Activated naive CD4-positive, alpha-beta T cell treated with Interleukin-2 at 50 U/mL for 16 hours (primary cell): ENCODE measurements at regions not wholly inside any gene's neighbourhood (a gene's known extent, or its start where the extent isn't known, plus 50 kb on each side); places are given as distances from the start of the nearest gene placed in this dataset.

ENCODE experiments used
- DNase-seq: peaks from one replicate; pipeline ENCODE4 v3.0.0-alpha.2; 2020

DNA sequence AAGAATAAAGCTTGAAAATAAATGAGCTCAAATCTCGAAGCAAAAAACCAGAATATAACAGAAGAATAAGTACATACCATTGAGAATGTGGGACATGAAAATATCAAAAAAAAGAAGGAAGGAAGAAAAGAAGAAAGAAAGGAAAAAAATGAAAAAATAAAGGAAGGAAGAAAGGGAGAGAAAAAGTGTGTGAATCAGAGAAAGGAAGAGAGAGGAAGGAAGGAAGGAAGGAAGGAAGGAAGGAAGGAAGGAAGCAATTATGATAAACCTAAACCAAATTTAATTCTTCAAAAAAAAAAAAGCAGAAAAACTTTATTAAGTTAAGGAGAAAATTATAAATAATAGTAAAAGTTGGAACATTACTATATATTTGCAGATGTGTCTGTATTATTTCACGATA, 949.8 kb downstream of the NLGN4X start:
- DNase-seq = no peak

DNA sequence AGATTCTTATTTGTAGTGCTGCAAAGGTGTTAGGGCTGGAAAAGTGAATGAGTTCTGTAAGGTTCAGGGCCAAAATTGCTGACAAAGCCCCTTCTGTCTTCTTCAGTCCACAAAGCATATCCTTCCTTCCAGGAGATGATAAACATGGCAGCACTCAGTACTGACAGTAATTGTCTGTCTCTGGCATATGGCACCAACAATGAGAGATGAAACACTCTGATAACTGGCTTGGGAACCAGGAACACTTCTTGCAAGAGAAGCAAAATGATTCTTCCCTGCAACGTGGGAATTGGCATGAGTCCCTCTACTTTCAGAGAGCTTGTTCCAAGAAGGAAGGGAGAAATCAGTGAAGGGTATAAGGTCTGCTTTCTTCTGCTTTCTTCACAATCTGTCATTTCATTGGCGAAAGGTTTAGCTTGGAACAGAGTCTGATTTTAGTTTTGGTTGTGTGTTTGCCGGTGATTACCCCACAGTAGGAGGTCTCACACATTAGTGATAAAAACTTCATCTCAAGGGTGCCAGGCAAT, 963.3 kb downstream of the NLGN4X start:
- no peak for DNase-seq

DNA sequence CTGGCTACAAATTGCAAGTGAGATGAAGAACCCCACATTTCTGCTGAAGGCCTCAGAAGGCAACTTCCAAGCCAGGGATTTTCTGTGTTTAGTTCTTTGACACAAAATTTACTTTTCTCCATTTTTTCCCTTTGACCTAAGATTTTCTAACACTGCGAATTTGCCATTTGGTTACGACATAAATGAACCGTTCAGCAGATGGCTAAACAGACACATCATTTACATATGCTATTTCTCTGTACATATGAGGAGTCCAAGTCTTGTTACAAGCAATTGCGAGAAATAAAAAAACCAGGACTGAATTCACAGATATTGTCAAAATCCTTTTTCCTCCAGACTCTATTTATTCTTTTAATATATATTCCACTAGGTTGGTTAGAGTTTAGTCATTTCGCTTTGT, 978.6 kb downstream of the NLGN4X start:
- DNase-seq = no peak

DNA sequence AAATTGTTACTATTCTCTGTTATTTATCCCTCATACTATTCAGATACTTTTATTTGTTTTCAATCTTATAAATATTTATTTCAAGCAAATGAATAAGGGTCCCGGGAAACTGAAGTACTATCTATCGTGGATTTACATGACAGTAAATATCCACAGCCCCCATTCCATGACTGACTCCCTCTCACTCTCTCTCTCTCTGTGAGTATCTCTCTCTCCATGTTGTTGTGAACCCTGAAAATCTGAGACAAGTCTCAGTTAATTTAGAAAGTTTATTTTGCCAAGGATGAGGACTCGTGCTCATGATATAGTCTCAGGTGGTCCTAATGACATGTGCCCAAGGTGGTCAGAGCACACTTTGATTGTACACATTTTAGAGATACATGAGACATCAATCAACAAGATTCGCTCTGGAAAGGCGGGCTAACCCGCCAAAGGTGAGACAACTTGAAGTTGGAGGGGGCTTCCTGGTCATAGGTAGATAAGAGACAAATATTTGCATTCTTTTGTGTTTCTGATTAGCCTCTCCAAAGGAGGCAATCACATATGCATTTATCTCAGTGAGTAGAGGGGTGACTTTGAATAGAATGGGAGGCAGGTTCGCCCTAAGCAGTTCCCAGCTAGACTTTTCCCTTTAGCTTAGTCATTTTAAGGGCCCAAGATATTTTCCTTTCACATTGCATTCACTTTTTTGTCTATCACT, 986.4 kb downstream of the NLGN4X start:
- DNase-seq = no peak

DNA sequence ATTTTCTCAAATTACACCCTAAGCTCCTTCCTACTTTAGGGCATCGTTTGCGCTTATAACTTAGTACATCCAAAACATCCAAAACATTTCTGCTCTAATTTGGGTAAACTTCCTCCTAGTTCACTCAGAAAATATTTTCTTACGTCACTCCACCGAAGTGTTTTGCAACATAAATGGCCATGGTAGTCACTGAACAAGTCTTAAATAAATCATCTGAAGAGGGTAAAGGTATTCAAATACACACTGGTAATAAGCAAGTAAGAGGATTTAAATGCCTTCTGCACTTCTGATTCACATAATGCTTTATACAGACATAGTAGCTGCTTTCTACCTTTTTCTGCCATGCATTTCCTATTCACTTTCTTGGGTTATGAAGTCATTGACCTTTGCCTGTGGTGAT, 991.9 kb downstream of the NLGN4X start:
- no peak for DNase-seq

DNA sequence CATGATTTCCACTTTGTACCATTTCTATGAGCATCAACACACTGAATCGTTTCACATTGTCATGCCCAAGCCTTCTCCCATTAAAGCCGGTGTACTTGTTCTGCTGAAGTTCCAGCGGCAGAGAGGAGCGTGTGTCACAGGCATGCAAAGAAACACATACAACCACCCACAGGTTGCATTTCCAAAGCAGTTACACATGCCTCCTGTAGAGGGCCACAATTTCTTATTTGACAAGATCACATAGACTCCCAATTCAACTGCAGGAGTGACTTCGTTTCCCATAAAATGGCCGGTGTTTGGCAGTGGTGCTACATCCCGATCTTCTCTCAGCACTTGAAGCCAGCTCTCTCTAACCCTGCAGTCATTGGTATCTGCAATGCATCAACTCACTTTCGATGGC, 992.6 kb downstream of the NLGN4X start:
- DNase-seq = no peak

DNA sequence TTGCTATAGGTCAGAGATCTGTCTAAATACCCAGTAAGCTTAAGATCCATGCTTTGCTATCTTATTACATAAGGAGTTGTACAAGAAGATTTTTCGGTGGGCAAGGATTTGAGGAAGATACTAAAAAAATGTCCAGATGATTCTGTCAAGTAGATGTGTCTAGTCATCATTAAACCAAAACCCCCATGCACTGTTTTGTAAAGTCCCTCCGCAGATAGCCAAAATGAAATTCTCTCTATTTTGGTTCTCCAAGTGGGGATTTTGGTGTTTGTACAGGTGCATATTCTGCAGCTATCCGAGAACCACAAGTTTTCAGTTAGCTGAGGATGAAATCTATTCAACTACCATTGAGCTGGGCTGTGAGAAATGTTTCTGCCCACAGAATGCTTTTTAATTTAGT, 994.8 kb downstream of the NLGN4X start:
- DNase-seq = no peak

DNA sequence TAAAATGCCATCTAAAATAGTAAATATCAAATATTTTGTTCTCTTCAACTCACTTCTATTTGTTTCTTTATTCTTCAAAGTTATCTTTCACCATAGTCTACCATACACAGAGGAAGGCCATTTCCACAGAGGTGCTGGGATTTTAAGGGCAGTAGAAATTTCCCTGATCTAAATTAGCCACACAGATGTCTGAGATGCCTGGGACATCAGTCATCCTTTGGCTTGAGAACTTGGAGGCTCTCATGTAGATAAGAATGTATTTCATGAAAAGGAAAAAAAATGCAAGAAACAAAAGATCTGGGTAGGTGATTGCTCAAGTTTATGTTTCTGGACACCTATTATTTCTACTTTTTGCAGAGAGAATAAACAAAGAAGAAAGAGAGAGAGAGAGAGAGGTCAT, 1008.2 kb downstream of the NLGN4X start:
- no peak for DNase-seq

DNA sequence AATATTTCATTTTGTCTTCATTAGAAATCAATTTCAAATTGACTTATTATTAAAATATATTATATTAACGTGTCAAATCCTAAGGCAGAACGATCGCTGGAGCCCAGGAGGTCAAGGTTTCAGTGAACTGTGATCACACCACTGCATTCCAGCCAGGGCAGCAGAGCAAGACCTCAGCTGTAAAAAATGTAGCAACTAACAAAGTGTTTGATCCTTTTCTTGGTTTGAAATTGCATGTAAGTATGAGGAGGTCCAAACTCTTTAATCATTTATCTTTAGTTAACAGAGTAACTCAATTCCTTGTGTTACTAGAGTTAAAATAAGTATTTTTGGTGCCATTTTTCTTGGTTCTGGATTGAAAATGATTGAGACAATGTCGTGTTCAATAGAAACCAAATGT, 1033.9 kb downstream of the NLGN4X start:
- no peak for DNase-seq

DNA sequence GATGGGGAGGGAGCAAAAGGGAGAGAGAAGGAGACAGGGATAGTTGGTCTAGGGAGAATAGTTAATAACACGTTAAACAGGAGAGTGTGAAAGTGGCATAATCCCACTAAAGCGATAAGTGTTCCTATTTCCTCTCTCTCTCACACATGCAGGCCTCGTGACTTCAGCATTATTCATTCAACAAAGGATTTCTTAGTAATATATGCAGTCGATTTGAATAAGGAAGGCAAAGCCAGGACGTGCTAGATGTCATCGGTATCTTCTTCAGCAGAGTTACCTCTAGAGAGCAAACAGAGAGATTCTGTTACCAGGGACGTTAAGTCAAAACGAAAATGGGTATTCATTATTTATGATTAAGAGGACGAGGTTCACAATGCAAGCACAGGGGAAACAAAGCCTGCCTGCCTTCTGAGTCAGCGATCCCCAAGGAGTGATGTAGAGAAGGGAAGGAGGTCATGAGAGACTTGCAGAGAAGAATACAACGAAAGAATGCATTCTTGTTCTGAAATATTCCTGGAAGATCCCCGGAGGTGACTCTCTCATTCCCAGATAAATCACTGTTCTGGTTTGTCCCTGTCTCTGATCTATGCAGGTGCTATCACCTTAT, 1048.4 kb downstream of the NLGN4X start:
- no peak for DNase-seq

DNA sequence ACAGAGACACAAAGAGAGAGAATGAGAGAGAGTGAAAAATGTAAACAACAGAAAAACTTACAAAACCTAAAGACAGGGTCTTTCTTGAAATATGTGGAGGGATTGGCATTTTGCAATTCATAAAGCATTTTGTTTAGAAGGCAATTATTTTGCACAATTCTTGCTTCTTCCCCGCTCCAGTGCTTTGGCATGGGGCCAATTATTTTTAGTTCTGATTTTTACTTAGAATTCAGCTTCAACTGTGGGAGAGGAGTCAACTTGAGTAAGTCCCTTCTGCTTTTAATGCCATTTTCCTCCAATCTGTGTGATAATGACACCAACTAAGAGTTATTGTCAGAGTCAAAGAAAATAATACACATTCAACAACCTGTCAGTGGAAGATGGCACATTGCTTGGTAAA, 1051.9 kb downstream of the NLGN4X start:
- no peak for DNase-seq

DNA sequence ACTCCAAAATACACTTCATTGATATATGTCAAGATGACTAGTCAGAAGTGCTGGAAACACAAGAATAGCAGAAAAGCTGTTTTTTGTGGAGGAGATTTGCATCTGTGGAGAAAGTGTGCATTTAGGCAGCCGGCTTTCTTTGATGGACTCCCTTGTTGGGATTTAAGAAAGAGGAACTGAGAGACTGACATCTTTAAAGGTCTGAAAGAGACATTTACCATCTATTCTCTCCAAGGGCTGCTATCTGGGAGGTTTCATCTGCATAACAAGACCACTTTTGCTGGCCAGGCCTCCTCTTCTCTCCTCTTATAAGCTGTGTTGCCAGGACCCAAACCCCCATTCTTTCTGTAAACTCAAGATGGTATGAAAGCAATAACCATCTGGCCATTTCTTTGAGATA, 1065.0 kb downstream of the NLGN4X start:
- DNase-seq = no peak

DNA sequence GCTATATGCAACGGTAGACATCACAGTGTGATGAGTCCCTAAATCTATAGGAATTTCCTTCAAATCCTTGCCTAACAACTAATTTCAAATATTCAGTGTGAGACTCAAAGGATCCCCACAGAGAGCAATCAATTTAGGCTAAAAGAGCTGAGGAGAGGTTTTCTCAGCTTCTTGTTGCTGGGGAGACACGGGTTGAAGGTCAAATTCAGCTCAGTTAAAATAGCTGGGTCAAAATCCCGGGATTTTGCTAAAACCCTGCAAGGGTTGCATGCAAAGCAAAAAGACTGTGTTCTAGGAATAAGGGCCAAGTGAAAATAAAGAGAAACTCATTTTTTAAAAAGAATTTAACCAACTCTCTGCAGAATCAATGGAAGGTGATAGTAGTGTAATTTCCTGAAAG, 1073.4 kb downstream of the NLGN4X start:
- DNase-seq = no peak

DNA sequence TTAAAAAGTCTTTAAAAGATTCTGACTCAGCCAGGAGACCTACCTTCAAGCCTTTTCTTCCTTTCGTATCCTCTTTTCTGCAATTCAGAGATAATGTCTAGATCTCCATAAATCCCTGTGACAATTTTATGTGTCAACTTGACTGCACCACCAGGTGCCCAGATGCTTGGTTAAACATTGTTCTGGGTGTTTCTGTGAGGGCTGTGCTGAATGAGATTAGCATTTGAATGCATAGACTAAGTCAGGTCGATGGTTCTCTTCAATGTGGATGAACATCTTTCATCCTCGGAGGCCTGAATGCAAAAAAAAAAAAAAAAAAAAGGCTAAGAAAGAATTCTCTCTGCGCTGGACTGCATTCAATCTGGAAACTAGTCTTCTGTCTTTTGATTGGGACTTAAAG, 1082.7 kb downstream of the NLGN4X start:
- DNase-seq = no peak

DNA sequence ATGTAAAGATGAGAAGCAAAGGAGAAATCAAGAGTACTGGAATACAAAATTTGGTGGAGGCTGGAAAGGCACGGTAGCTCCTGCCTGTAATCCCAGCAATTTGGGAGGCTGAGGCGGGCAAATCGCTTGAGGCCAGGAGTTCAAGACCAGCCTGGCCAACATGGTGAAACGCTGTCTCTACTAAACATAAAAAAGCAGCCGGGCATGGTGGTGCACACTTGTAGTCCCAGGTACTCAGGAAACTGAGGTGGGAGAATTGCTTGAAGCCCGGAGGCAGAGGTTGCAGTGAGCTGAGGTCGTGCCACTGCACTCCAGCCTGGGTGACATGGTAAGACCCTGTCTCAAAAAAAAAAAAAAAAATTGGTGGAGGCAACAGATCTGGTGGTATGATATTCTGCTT, 1086.0 kb downstream of the NLGN4X start:
- no peak for DNase-seq

DNA sequence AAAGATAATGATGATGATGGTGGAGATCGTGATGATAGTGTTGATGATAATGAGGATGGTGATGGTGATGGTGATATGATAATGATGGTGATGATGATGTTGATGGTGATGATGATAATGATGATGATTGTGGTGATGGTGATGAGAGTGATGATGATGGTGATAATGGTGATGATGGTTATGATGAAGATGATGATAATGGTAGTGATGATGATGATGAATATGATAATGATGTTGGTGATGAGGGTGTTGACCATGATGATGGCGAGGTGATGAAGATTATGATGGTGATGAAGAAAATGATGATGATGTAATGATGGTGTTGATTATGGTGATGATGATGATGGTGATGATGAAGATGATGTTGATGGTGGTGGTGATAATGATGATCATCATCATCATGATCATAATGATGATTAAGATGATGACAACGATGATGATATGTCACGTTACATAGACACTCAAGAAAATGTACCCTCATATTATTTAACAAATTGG, 1106.4 kb downstream of the NLGN4X start:
- DNase-seq = no peak

DNA sequence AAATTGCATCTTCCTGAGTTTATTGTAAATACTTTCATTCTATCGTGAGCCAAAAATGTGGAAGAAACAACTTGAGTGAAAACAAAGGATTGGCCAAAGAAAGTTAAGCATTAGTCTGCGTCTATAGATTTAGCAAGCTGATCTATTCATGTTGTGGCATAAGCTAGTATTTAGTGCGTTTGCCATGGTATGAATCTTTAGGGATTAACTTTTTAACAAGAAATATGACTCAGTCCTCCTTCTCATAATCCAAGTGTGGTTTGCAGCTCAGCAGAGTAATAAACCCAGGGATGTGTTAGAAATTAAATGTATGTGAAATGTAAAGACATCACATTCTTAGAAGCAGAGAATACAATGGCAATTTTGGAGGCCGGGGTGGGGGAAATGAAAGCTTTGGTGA, 1110.9 kb downstream of the NLGN4X start:
- DNase-seq = no peak

DNA sequence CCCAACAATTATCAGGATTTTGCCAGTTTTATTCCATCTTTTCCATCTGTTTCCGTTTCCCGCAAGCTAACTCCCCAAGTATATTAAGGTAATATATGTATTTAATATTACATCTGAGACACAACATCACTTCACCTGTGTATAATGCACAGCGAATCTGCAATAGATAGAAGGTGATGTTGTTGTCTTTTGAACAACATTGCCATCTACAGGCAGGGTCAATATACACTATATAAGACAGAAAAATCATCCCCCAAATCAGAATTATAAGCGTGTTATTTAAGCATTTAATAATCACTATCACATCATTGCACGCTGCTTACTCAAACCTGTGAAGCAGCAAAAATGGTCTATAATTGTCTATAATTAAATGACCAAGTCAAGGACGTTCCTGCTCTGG, 1115.5 kb downstream of the NLGN4X start:
- DNase-seq = no peak

DNA sequence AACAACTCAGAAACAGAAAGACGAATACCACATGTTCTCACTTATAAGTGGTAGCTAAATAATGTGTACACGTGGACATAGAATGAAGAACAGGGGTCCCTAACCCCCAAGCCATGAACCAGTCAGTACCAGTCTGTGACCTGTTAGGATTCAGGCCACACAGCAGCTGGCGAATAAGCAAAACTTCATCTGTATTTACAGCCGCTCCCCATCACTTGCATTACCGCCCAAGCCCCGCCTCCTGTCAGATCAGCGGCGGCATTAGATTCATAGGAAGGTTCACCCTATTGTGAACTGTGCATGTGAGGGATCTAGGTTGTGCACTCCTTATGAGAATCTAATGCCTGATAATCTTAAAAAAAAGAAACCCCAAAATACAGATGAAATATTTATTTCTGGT, 1128.7 kb downstream of the NLGN4X start:
- DNase-seq = no peak

DNA sequence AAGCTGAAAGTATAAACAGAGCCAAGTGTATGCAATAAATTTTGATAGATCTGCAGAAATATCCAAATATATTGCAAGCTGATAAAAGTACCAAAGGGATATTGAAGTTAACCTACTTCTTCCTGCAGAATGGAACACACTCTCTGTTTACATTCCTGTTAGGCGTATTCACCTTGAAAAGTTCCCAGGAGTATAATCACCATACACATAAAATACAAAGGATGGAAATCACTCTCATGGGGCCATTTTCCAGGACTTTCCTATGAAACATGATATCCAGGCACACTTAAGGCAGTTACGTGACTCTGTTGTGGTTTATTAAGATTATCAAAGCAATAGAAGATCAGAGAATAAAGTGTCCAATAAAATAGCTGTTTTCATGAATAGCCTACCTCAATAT, 1142.3 kb downstream of the NLGN4X start:
- no peak for DNase-seq

DNA sequence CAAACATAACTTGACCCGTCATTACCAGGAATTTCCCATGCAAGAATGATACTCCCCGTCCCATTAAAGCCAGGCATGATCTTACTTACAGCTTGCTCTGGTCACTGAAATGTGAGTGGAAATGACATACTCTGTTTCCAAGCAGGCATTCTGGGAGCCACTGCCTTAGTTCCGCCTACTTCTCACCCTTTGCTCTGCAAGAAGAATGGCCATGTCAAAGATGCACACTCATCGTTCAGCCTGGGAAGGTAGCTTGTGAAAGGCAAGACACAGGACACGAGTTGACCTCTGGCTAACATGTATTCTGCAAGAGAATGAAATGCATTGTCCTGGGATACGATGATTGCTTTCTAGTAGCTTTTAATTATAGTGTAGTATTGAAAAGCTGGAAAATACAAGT, 1144.4 kb downstream of the NLGN4X start:
- DNase-seq = no peak

DNA sequence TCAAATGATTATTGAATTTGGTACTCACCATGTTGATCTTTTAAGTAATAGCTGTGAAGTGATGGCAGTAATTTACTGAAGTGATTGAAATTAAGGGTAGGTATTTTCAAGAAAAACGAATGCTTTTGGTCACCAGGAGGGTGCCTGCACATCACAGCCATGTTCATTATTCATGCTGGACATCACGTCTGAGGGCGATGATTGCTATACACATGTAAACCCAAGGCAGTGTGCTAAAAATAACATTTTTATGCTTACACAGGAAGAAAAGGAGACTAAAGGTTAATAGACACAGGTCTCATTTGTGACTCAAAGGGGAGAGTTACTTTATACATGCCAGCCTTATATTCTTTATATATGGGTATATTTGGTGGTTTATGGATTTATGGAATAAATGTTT, 1146.0 kb downstream of the NLGN4X start:
- no peak for DNase-seq

DNA sequence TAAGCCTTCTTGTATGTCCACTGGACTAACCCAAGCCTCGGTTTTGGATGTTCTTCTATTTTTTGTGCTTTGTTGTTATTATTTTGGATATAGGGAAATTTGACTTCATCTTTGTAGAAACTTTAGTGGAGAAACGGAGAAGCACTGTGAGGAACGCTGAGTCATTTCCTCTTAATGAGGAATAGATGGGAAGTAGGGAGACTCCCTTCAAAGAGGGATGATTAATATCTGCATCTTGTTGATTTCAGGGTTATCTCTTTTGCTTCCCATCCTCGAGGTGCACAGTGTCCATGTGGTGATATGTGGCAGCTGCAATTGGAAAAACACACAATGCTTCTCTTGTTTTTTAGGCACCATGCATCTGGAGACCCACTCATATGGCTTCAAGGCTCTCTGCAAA, 1147.9 kb downstream of the NLGN4X start:
- no peak for DNase-seq

DNA sequence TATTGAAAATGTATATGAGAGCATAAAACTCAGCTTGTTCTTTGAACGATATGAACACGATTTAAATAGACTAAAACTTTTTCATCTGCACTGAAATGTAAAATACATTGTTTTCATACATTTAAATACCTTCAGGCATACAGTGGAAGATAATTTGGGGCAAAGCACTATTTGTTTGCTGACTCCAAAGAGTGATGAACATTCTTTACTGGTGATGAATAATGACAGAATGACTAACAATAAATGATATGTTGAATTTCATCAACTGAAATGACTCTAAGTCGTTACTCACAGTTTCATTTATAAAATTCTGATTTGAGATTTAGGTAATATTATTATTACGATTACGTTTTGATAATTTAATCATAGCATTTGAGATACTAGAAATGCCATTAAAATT, 1160.1 kb downstream of the NLGN4X start:
- DNase-seq = no peak

DNA sequence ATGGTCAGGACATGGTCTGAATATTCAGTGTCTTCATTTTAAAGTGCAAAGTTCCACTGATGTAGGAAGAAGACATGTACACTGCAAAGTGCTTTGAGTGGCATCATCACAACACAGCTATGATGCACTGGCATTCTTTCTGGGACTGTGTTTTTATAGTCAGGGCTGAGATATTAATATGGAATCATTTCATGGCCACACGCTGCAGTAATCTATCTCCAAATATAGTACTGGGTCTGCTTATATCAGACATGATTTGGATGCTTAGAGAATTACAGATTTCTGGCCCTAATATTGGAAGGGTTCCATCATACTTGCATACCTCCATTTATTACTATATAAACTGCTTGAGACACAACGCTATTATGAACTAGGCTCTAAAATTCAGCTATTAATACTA, 1170.9 kb downstream of the NLGN4X start:
- no peak for DNase-seq
